SK-N-MC (cell line): ENCODE measurements at regions not wholly inside any gene's neighbourhood (a gene's known extent, or its start where the extent isn't known, plus 50 kb on each side); places are given as distances from the start of the nearest gene placed in this dataset.
A peak's percentile ranks its signal among the peaks of the same experiment; 100 is the strongest.

Experiments
- DNase-seq: peaks from one replicate; pipeline ENCODE4 v3.0.0-alpha.2; 2011; ENCODE audit warnings: low read depth, low spot score
- H3K27ac ChIP-seq: fragments of 200-600 bp; sonication (generic); 2 replicates; pipeline ENCODE4 v1.5.1; 2016; ENCODE audit warnings: mixed run types
- H3K36me3 ChIP-seq: fragments of 200-600 bp; sonication (generic); 2 replicates; pipeline ENCODE4 v1.6.1; 2017; ENCODE audit warnings: antibody characterized with exemption, low read length, mixed read lengths; ENCODE audit not compliant: insufficient read depth
- H3K4me3 ChIP-seq: fragments of 200-600 bp; sonication (generic); 2 replicates; pipeline ENCODE4 v1.5.1; 2016
- H3K9ac ChIP-seq: fragments of 200-600 bp; sonication (generic); 2 replicates; pipeline ENCODE4 v1.8.0; 2017; ENCODE audit warnings: mixed run types, mixed read lengths; ENCODE audit not compliant: insufficient read length
- H3K9me3 ChIP-seq: fragments of 200-600 bp; sonication (generic); 2 replicates; pipeline ENCODE4 v1.6.1; 2017; ENCODE audit warnings: low read depth, mild to moderate bottlenecking, antibody characterized with exemption, low read length, moderate library complexity, mixed read lengths
- EZH2 ChIP-seq: fragments of 200-600 bp; sonication (generic); IDR thresholded peaks from one replicate; pipeline ENCODE4 v1.6.1; 2017; ENCODE audit warnings: antibody characterized with exemption
- FOXP2 ChIP-seq: optimal IDR thresholded peaks from 2 replicates; pipeline ENCODE3; 2011; ENCODE audit warnings: mild to moderate bottlenecking, moderate library complexity; ENCODE audit not compliant: insufficient read depth; ENCODE audit errors: extremely low read length, control extremely low read depth
- POLR2AphosphoS5 ChIP-seq: IDR thresholded peaks from 2 replicates; pipeline ENCODE4 v1.6.1; 2012; ENCODE audit warnings: mild to moderate bottlenecking, low read depth, low read length, borderline replicate concordance

- Histone ChIP-seq H3K9me3 (no peaks in the 10 kb centered on the region), H3K9ac (no peak overlapping the region), H3K36me3 (no peaks in the 10 kb centered on the region), H3K27ac (no peak overlapping the region), H3K4me3 (no peak overlapping the region)
- TF ChIP-seq EZH2 (no peak), POLR2AphosphoS5 (no peak), FOXP2 (no peak)
- no peak for DNase-seq
Measured at GRCh38 chr6:146876271-146877151, 277.7 kb downstream of the ADGB start.

GRCh38 chr6:146878168-146878951, 279.6 kb downstream of the ADGB start:
- H3K9me3 ChIP-seq: no peaks in the 10 kb centered on the region
- DNase-seq: no peak
- H3K27ac ChIP-seq: peak overlapping the region; percentile 49; the same call in 1 of the 2 replicates
- no peaks in the 10 kb centered on the region for H3K36me3 ChIP-seq
- H3K9ac ChIP-seq: no peak overlapping the region
- H3K4me3 ChIP-seq: peak overlapping the region; percentile 8; the same call in 1 of the 2 replicates
- TF ChIP-seq POLR2AphosphoS5 (no peak), FOXP2 (no peak), EZH2 (no peak)

- no peak for TF ChIP-seq POLR2AphosphoS5
- no peak for TF ChIP-seq EZH2
- TF ChIP-seq FOXP2: no peak
- H3K27ac ChIP-seq: no peak overlapping the region
- H3K9ac ChIP-seq: no peak overlapping the region
- no peaks in the 10 kb centered on the region for H3K9me3 ChIP-seq
- H3K4me3 ChIP-seq: no peak overlapping the region
- DNase-seq: no peak
- H3K36me3 ChIP-seq: no peaks in the 10 kb centered on the region
Measured at GRCh38 chr6:146878952-146879340, 280.2 kb downstream of the ADGB start.

GRCh38 chr6:146879406-146880117, 280.8 kb downstream of the ADGB start:
- no peak for DNase-seq
- no peak overlapping the region for H3K9ac ChIP-seq
- H3K4me3 ChIP-seq: no peak overlapping the region
- H3K9me3 ChIP-seq: no peaks in the 10 kb centered on the region
- H3K27ac ChIP-seq: no peak overlapping the region
- no peaks in the 10 kb centered on the region for H3K36me3 ChIP-seq
- no peak for TF ChIP-seq FOXP2
- no peak for TF ChIP-seq POLR2AphosphoS5
- TF ChIP-seq EZH2: no peak

- H3K9ac ChIP-seq: no peak overlapping the region
- no peaks in the 10 kb centered on the region for H3K9me3 ChIP-seq
- H3K36me3 ChIP-seq: no peaks in the 10 kb centered on the region
- DNase-seq: no peak
- TF ChIP-seq FOXP2 (no peak), EZH2 (no peak), POLR2AphosphoS5 (no peak)
- no peak overlapping the region for H3K4me3 ChIP-seq
- H3K27ac ChIP-seq: no peak overlapping the region
Measured at GRCh38 chr6:146881228-146882181, 282.7 kb downstream of the ADGB start.

GRCh38 chr6:146883640-146884531, 285.1 kb downstream of the ADGB start:
- DNase-seq: no peak
- no peak overlapping the region for H3K9ac ChIP-seq
- no peak overlapping the region for H3K27ac ChIP-seq
- H3K36me3 ChIP-seq: no peaks in the 10 kb centered on the region
- TF ChIP-seq FOXP2 (no peak), POLR2AphosphoS5 (no peak), EZH2 (no peak)
- H3K4me3 ChIP-seq: no peak overlapping the region
- H3K9me3 ChIP-seq: no peaks in the 10 kb centered on the region
